HG02588 (cell line): ENCODE measurements at regions not wholly inside any gene's neighbourhood (a gene's known extent, or its start where the extent isn't known, plus 50 kb on each side); places are given as distances from the start of the nearest gene placed in this dataset.

Source experiments
- ATAC-seq: cut with Tn5 transposase; IDR thresholded peaks from one replicate; pipeline ENCODE4 v1.9.1; 2021; ENCODE audit warnings: mild to moderate bottlenecking, moderate library complexity; ENCODE audit not compliant: unreplicated experiment

GRCh38 chr1:78351551-78352216, 139.1 kb upstream of the PTGFR start:
- ATAC-seq = no peak

GRCh38 chr1:78355656-78356055, 135.1 kb upstream of the PTGFR start:
- no peak for ATAC-seq

- ATAC-seq = no peak
Observed at GRCh38 chr1:78358165-78358564, 132.6 kb upstream of the PTGFR start.

- ATAC-seq = no peak
Observed at GRCh38 chr1:78359666-78360065, 131.1 kb upstream of the PTGFR start.

- no peak for ATAC-seq
Observed at GRCh38 chr1:78360584-78360983, 130.2 kb upstream of the PTGFR start.

- ATAC-seq = no peak
Observed at GRCh38 chr1:78367700-78368099, 123.1 kb upstream of the PTGFR start.

GRCh38 chr1:78369546-78369945, 121.2 kb upstream of the PTGFR start:
- no peak for ATAC-seq

- ATAC-seq = peak; percentile 82
Observed at GRCh38 chr1:78370356-78370755, 120.4 kb upstream of the PTGFR start.

GRCh38 chr1:78370779-78371482, 119.8 kb upstream of the PTGFR start:
- peak; percentile 48 for ATAC-seq

- ATAC-seq = no peak
Observed at GRCh38 chr1:78373676-78374075, 117.1 kb upstream of the PTGFR start.

- ATAC-seq = no peak
Observed at GRCh38 chr1:78375996-78376395, 114.8 kb upstream of the PTGFR start.

- ATAC-seq = peak; percentile 90
Observed at GRCh38 chr1:78377356-78377928, 113.3 kb upstream of the PTGFR start.

GRCh38 chr1:78383923-78384322, 106.9 kb upstream of the PTGFR start:
- ATAC-seq = no peak

- ATAC-seq = peak; percentile 94
Observed at GRCh38 chr1:78385744-78386462, 104.9 kb upstream of the PTGFR start.

GRCh38 chr1:78387201-78387600, 103.6 kb upstream of the PTGFR start:
- no peak for ATAC-seq

- ATAC-seq = no peak
Observed at GRCh38 chr1:78387871-78388270, 102.9 kb upstream of the PTGFR start.

GRCh38 chr1:78388275-78388674, 102.5 kb upstream of the PTGFR start:
- no peak for ATAC-seq

GRCh38 chr1:78401148-78401547, 89.6 kb upstream of the PTGFR start:
- ATAC-seq = no peak

GRCh38 chr1:78408192-78408591, 82.6 kb upstream of the PTGFR start:
- no peak for ATAC-seq

- no peak for ATAC-seq
Observed at GRCh38 chr1:78408810-78409209, 82.0 kb upstream of the PTGFR start.

- ATAC-seq = no peak
Observed at GRCh38 chr1:78410643-78411042, 80.1 kb upstream of the PTGFR start.

- no peak for ATAC-seq
Observed at GRCh38 chr1:78411707-78412106, 79.1 kb upstream of the PTGFR start.
